ENCODE measurements at regions not wholly inside any gene's neighbourhood (a gene's known extent, or its start where the extent isn't known, plus 50 kb on each side); places are given as distances from the start of the nearest gene placed in this dataset.
"Not testable (repeated sequence)": the region's sequence is repeated elsewhere in the genome, so short reads cannot be mapped to it uniquely, and the experiment has no call there.

- no peak for DNase-seq (ENCODE audit: extremely low read depth, low read depth, low spot score)
Observed at GRCh38 chr3:150248888-150249681, 159.0 kb upstream of the TSC22D2 start.

- DNase-seq (ENCODE audit: extremely low read depth, low read depth, low spot score) = no peak
Observed at GRCh38 chr3:150248116-150248887, 159.8 kb upstream of the TSC22D2 start.

GRCh38 chr3:150247441-150247840 lies 160.7 kb upstream of the TSC22D2 start:
- DNase-seq (ENCODE audit: extremely low read depth, low read depth, low spot score) = no peak

GRCh38 chr3:150243466-150243865 lies 164.6 kb upstream of the TSC22D2 start:
- DNase-seq (ENCODE audit: extremely low read depth, low read depth, low spot score) = no peak

GRCh38 chr3:150242220-150242936 lies 165.7 kb upstream of the TSC22D2 start:
- DNase-seq (ENCODE audit: extremely low read depth, low read depth, low spot score) = no peak

- no peak for DNase-seq (ENCODE audit: extremely low read depth, low read depth, low spot score)
Observed at GRCh38 chr3:150240891-150241290, 167.2 kb upstream of the TSC22D2 start.

- DNase-seq (ENCODE audit: extremely low read depth, low read depth, low spot score) = no peak
Observed at GRCh38 chr3:150239766-150240165, 168.3 kb upstream of the TSC22D2 start.

- DNase-seq (ENCODE audit: extremely low read depth, low read depth, low spot score) = no peak
Observed at GRCh38 chr3:150238995-150239619, 169.0 kb upstream of the TSC22D2 start.

- DNase-seq (ENCODE audit: extremely low read depth, low read depth, low spot score) = no peak
Observed at GRCh38 chr3:150238048-150238802, 169.9 kb upstream of the TSC22D2 start.

GRCh38 chr3:150237490-150237889 lies 170.6 kb upstream of the TSC22D2 start:
- DNase-seq (ENCODE audit: extremely low read depth, low read depth, low spot score) = no peak

- no peak for DNase-seq (ENCODE audit: extremely low read depth, low read depth, low spot score)
Observed at GRCh38 chr3:150236316-150237082, 171.6 kb upstream of the TSC22D2 start.

GRCh38 chr3:150235799-150236198 lies 172.3 kb upstream of the TSC22D2 start:
- DNase-seq (ENCODE audit: extremely low read depth, low read depth, low spot score) = no peak

GRCh38 chr3:150232992-150233451 lies 175.1 kb upstream of the TSC22D2 start:
- DNase-seq (ENCODE audit: extremely low read depth, low read depth, low spot score) = no peak

GRCh38 chr3:150230037-150230436 lies 178.1 kb upstream of the TSC22D2 start:
- no peak for DNase-seq (ENCODE audit: extremely low read depth, low read depth, low spot score)

GRCh38 chr3:150228626-150229025 lies 179.5 kb upstream of the TSC22D2 start:
- not testable (repeated sequence) for DNase-seq (ENCODE audit: extremely low read depth, low read depth, low spot score)

GRCh38 chr3:150227839-150228238 lies 180.3 kb upstream of the TSC22D2 start:
- DNase-seq (ENCODE audit: extremely low read depth, low read depth, low spot score) = no peak

GRCh38 chr3:150225986-150226385 lies 182.1 kb upstream of the TSC22D2 start:
- DNase-seq (ENCODE audit: extremely low read depth, low read depth, low spot score) = peak; percentile 63

GRCh38 chr3:150223558-150223957 lies 184.5 kb upstream of the TSC22D2 start:
- DNase-seq (ENCODE audit: extremely low read depth, low read depth, low spot score) = no peak

All from glomerular endothelial cell (primary cell).